HG02870 (cell line): ENCODE measurements at regions not wholly inside any gene's neighbourhood (a gene's known extent, or its start where the extent isn't known, plus 50 kb on each side); places are given as distances from the start of the nearest gene placed in this dataset.

Experiments
- ATAC-seq: cut with Tn5 transposase; IDR thresholded peaks from one replicate; pipeline ENCODE4 v1.9.1; 2021; ENCODE audit warnings: mild to moderate bottlenecking, moderate library complexity; ENCODE audit not compliant: unreplicated experiment

DNA sequence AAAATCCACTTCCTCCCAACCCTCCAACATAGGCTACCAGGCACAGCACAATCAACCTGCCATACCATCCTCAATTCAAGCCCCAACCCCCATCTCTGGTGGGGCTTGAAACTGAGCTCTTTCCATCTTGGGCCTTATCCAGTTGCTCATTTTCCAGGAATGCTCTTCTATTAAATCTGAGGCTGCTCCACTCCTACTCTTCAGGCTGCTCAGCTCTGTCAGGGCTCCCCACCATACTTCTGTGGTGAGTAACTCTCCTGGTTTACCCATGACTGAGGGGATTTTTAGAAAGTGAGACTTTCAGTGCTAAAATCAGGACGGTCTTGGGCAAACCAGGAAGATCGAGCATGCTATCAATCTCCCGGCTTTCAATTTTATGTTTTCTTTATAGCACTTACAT lies 512.8 kb downstream of the LMO7 start:
- no peak for ATAC-seq

DNA sequence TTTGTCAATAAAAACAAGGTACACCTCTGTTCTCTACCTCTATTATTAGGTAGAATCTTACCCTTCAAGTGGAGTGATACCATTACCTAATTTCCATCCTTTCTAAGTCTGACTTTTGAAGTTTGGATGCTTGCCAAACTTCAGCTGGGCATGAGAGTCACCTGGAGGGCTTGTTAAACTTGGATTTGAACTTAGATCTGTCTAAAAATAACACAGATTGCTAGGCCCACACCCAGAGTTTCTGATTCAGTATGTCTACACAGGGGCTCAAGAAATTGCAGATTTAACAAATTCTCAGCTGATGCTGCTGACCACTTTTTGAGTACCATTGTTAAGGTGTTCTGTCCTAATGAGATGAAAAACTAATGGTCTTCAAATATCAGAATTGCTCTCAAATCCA lies 512.2 kb downstream of the LMO7 start:
- no peak for ATAC-seq

DNA sequence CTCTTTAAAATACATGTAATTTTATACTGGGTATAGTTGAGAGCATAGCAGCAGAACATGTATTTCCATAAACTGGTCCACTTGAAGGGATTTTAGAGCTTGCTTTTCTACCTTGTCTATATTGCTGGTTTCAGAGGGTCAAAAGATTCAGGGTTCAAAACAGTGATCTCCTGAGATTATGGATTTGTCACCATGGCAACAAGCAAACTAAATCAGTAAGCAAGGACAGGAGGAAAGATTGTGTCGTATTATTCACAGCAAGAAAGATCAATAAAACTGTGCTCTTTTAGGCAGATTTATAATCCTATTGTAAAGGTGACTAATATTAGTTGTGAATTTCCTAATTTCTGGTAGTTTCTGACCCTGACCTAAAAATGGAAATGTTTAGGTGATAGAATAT lies 496.4 kb downstream of the LMO7 start:
- ATAC-seq, result no peak

DNA sequence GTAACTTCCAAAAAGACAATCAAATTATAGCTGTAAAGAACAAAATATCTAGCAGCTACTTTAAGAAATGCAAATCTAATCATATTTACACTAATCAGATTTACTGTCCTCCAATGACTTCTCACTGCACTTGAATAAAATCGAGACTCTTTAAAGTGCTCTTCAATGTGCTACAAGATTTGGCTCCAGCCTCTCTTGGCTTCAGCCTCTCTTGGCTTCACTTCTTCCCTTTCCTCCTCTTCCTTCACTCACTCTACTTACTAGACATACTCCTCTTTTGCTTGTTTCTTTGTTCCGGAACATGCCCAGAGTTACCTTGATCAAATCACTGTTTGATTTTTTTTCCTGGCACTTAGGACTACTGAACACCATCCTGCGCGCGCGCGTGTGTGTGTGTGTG lies 495.4 kb downstream of the LMO7 start:
- no peak for ATAC-seq

DNA sequence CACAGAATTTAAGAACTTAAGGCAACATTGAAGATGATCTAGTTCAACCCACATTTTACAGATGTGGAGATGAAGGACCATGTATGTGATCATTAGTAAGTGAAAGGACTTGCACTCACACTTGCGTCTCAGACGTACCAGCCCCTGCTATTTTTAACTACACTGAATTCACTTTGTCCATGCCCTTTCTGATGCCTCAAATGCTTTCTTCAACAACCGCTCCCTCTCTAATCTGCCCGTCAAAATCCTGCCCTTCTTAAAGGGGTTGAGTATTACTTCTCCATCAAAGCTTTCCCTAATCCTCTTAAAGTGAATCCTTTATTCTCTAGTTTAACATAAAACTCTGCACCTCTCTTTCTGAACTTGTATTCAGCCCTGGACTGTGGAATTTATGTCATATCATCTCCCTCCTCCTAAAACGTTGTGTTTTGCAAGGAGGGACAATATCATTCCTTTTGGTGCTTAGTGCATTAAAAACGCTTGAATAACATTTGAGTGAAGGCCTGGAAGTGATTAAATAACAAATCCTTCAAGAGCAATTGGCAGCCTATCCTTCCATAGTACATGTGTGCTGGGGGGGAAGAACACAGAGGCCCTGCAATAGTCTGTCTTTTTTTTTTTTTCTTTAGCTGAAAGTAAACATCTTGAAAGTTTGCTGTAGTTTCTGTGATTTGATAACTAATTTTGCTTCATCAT lies 493.3 kb downstream of the LMO7 start:
- no peak for ATAC-seq

DNA sequence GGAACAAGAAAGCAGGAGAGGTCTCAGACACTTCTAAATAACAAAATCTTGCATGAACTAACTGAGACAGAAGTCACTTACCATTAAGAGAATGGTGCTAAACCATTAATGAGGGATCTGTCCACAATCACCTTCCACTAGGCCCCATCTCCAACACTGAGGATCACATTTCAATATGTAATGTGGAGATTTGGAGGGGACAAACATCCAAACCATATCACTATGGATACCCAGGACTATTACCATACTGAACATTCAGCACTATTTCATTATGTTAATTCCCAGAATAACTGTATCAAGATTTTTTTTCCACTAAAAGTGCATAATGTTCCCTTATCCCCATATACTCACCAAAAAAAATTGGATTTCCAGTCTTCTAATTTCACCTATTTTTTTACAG lies 491.8 kb downstream of the LMO7 start:
- no peak for ATAC-seq

DNA sequence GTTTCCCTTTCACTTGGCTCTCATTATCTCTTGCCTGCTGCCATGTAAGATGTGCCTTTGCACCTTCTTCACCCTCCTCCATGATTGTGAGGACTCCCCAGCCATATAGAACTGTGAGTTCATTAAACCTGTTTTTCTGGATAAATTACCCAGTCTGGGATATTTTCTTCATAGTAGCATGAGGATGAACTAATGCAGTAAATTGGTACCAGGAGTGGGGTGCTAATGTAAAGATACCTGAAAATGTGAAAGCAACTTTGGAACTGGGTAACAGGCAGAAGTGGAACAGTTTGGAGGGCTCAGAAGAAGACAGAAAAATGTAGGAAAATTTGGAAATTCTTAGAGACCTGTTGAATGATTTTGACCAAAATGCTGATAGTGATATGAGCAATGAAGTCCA lies 487.4 kb downstream of the LMO7 start:
- ATAC-seq, result no peak

DNA sequence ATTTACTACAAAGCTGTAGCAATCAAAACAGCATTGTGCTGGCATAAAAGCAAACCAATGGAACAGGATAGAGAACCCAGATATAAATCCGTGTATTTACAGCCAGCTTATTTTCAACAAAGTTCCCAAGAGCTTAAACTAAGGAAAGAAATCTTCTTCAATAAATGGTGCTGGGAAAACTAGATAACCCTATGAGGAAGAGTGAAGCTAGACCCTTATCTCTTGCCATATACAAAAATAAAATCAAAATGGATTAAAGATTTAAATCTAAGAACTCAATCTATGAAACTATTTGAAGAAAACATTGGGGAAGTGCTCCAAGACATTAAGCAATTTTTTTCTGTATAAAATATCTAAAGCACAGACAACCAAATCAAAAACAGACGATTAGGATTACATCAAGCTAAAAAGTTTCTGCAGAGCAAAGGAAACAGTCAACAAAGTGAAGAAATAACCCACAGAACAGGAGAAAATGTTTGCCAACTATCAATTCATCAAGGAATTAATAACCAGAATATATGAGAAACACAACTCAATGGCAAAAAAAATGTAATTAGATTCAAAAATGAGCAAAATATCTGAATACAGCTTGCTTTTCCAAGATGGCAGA lies 480.7 kb downstream of the LMO7 start:
- no peak for ATAC-seq

DNA sequence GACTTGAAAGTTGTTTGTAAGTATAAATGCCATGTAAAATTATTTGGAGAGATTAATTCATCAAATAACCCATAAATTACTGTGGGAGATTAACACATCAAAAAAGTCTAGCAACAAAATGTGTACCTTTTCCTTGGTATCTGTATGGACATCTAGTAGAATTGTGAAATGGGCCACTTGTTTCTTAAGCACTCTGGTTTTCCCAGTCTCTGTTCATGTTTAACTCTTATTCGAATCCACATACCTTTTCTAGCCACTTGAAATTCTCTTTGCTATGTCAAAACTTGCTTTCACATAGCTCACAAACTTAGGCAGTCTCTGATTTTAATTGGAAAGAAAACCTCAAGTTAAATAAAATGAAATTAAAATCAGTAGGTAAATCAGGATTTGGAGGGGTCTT lies 470.6 kb downstream of the LMO7 start:
- no peak for ATAC-seq

DNA sequence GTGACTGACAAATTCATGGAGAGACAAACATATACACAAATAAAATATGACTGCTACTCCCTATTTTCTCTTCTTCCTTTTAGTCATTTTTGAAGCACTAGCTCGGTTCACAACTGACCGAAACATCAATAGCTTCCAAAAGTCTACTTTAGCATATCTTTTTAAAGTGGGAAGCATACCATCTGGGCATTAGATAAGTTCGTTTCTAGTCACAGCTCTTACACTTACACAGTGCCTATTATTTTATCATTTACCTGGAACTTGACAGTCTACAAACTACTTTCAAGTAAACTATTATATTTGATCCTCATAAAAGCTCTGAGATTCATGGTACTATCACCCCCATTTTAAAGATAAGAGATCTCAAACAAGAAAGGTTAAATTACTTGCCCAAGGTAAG lies 458.5 kb downstream of the LMO7 start:
- no peak for ATAC-seq

DNA sequence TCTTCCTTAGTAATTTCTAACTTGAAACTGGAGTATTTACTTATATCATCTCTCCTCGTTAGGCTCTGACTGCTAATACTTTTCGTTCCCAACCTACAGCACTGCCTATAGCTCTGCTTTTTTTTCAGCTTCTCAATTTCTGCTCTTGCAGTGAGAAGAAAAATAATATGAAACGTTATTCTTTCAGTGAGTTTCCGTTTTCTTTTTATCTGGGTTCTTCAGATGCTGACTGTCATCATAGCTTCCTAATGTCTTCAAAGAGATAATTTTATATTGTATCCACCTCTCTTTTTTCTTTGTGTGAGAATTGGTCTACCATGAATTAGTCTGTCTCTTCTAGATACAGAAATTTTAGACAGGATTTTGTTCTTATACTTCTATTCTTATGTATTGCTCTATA lies 454.9 kb downstream of the LMO7 start:
- ATAC-seq, result no peak

DNA sequence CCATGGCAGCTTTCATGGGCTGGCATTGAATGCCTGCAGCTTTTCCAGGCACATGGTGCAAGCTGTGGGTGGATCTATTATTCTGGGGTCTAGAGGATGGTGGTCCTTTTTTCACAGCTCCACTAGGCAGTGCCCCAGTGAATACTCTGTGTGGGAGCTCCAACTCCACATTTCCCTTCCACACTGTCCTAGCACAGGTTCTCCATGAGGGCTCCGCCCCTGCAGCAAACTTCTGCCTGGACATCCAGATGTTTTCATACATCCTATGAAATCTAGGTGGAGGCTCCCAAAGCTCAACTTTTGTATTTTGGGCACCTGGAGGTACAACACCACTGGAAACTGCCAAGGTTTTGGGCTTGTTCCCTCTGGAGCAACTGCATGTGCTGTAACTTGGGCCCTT lies 450.6 kb downstream of the LMO7 start:
- no peak for ATAC-seq

DNA sequence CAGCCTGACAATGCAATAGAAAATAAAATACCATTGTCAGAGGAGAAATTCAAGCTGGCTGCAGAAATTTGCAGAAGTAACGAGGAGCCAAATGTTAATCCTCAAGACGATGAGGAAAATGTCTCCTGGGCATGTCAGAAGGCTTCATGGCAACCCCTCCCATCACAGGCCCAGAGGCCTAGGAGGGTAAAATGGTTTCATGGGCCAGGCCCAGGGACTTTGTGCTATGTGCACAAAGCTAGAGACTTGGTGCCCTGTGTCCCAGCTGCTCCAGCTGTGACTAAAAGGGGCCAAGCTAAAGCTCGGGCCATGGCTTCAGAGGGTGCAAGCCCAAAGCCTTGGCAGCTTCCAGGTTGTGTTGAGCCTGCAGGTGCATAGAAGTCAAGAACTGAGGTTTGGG lies 431.7 kb downstream of the LMO7 start:
- ATAC-seq, result no peak

DNA sequence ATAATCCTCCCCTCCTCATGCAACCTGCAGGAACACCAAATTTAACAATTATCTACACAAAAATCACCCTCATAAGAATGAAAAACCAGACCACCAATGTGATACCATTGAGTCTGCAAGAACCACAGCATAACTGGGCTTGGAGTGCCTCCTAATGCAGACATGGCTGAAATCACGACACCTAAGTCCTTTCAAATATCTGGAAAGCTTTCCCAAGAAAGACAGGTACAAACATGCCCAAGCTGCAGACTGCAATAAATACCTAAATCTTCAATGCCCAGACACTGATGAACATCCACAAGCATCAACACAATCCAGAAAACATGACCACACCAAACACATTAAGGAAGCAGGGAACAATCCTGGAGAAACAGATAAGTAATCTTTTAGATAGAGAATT lies 417.1 kb downstream of the LMO7 start:
- no peak for ATAC-seq

DNA sequence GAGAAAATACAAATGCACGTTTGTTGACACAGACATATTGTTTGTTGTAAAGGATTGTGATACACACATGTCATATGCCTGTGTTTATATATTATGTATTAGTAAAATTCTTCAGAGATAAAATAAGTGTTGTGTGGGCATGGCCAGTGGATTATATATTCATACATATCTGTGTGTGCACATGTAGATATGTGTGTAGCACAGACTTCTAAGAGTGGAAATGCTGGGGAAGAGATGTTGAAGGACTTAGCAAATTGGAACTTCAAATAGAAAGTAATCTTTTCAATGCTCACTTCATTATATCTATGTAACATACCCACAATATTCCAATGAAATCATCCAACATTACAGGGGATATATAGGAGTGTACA lies 413.2 kb downstream of the LMO7 start:
- ATAC-seq, result no peak

DNA sequence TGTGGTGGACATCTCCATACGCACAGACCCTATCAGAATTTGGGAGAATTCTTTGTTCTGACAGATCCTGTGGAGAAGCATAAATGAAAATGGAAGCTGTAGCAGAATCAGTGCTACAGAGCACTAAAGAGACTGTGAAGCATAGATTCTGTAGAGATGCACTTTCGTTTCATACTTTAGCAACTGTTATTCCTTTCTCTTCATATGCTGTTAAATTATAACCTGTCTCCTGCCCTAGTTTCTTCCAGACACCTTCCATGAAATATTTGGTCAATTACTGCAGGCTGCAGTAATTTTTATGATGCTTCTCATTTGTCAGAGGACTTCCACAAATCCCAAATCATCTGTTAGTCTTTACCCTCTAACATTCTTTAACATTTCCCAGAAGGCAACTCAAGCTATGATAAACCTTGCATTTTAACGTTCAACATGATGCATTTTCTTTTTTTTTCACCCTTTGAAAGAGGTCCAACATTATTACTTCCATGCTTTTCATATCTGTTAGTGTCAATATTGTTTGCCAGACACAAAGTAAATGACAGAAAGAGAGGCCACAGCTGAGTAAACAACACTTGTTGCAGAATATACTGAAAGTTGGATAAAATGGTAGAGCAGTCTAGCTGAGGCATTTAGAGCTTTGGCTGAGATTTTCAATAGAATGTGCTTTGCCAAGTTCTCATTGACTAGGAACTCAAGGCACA lies 412.7 kb downstream of the LMO7 start:
- ATAC-seq, result no peak

DNA sequence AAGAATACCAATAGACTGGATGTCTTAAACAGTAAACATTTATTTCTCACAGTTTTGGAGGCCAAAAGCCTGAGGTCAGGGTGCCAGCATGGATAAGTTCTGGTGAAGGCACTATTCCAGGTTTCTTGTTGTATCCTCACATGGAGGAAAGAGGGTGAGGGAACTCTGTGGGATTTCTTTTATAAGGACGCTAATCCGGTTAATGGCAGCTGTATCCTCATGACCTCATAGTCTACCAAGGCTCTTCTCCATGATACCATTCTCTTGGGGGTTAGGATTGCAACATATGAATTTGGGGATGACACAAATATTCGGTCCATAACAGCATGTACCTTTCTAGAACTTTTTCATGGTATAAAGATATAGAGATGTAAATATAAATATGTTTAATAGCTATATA lies 412.0 kb downstream of the LMO7 start:
- ATAC-seq, result no peak

DNA sequence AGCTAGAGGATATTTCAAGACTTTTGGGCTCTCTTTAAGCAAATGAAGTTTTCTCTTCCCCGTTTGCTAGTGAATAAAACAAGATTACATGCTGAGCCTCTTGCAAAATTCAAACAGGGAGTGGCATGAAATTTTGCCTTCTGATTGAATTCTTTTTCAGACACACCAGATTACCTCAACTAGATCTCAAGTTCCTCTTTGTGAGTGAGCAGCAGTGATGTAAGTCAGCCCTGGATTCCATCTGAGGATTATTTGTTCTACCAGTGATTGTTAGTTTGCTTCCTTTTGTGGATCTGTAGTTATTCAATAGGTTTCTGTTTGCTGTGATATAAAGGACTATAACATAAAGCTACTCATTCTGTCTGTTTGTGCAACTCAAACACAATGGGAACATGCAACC lies 407.7 kb downstream of the LMO7 start:
- ATAC-seq, result no peak

DNA sequence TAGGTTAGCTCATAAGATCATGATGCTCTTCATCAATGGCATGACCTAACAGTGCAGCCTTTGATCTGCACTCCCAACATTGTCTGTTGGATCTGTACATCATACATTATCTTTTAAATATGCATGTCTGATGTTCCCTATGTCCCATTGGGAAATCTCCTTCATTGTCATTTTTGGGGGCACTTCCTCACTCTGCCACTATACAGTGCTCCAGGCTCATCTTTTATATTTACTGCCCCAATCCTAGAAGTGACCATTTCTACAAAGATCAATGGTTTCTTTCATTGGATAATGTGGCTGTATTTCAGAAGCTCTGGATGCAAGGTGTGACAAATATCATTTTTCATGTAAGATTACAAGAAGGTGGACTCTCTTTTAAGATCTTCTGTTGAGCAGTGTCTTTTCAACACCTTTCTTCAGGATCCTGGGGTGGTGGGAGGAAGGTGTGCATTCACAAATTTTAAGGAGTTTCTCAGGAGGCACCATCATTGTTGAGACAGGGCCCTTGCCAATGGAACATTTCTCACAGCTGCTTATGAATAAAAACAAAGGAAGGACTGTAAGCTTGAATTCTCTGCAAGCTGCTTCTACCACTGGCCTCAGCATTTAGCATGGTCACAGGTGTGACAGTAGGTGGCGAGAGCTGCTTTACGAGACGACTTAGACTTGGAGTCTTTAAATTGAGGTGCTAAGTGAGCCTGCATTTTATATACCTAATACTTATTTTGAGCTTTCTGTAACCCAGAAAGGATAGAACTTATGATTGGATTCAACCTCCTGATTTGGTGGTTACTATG lies 403.0 kb downstream of the LMO7 start:
- no peak for ATAC-seq

DNA sequence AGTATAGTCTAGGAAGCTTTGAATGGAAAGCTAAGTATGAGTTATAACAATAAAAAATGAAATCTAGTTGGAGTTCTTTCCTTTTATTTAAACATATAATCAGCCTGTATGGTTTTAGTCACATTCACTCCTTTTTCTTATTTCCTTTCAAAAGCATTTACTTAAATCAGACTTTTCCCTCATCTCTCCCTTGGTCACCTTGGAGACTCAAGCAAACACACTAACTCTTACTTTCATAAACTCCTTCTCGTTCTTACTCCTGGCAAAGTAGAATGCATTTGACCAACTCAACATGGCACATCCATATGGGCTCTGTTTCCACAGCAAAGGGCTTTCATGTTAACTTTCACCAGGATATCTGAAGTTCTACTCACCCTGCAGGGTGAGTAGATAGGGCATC lies 400.0 kb downstream of the LMO7 start:
- ATAC-seq, result no peak

DNA sequence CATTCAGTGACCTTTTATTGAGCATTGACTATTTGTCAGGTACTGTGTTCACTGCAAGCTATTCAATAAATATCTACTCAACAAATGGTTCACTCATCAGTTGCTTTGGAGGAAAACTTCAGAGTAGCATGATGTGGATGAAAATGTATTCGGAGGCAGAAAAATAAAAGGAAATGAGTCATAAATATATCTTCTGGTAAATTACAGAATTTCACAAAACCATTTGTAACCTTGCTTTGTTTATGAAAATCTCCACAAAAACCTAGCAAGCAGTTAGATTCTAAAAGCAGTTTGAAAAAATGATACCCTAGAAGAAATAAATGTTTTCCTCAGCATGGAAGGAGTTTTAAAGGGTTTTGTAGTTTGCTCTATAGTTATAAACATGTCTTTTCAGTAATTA lies 399.6 kb downstream of the LMO7 start:
- no peak for ATAC-seq

DNA sequence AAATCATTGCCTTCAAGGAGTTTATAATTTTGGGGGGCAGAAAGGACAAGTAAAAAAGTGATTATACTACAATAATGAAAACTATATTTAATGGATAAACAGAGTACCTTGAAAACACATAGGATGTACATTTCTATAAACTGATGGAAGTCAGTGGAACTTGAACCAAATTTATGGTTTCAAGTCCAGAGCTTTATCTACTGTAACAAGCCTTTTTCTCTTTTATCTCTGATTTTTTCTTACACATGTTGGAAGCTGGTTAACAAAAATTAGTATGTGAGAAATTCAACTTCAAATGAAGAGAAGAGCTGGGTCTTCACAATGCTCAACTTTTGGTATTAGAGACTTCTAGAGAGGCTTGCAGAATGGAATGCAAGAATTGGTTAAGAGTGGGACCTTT lies 393.6 kb downstream of the LMO7 start:
- no peak for ATAC-seq
